WTC11 (cell line): ENCODE measurements at regions not wholly inside any gene's neighbourhood (a gene's known extent, or its start where the extent isn't known, plus 50 kb on each side); places are given as distances from the start of the nearest gene placed in this dataset.

Experiments used
- CBFB ChIP-seq: sonication (generic); formaldehyde crosslinking; IDR thresholded peaks from 2 replicates; pipeline ENCODE4 v1.8.1; 2022; ENCODE audit warnings: mild to moderate bottlenecking, low read depth, missing genetic modification reagents
- CTCF ChIP-seq: fragments of 200-600 bp; IDR thresholded peaks from 2 replicates; pipeline ENCODE4 v1.8.0; 2022; ENCODE audit warnings: antibody characterized with exemption
- EMX1 ChIP-seq: fragments of 250-450 bp; sonication (Bioruptor Pico); IDR thresholded peaks from 2 replicates; pipeline ENCODE4 v1.8.0; 2021; ENCODE audit warnings: mild to moderate bottlenecking
- ESRRA ChIP-seq: sonication (generic); formaldehyde crosslinking; IDR thresholded peaks from 2 replicates; pipeline ENCODE4 v1.8.1; 2022; ENCODE audit warnings: mild to moderate bottlenecking, missing genetic modification reagents, borderline replicate concordance
- GABPB1 ChIP-seq: sonication (generic); formaldehyde crosslinking; IDR thresholded peaks from 2 replicates; pipeline ENCODE4 v1.8.1; 2023; ENCODE audit warnings: mild to moderate bottlenecking, missing genetic modification reagents
- IRF2 ChIP-seq: sonication (generic); formaldehyde crosslinking; IDR thresholded peaks from 2 replicates; pipeline ENCODE4 v1.8.0; 2022; ENCODE audit warnings: low read depth, missing genetic modification reagents, borderline replicate concordance
- NFATC4 ChIP-seq: fragments of 250-450 bp; sonication (Bioruptor Pico); IDR thresholded peaks from 2 replicates; pipeline ENCODE4 v1.9.0; 2021; ENCODE audit warnings: mild to moderate bottlenecking
- NFYB ChIP-seq: sonication (generic); formaldehyde crosslinking; conservative IDR thresholded peaks from 2 replicates; pipeline ENCODE4 v1.8.0; 2022; ENCODE audit warnings: low read depth, missing genetic modification reagents
- SOX15 ChIP-seq: fragments of 250-450 bp; sonication (Bioruptor Pico); IDR thresholded peaks from 2 replicates; pipeline ENCODE4 v1.9.0; 2021; ENCODE audit warnings: mild to moderate bottlenecking
- TEAD1 ChIP-seq: sonication (generic); formaldehyde crosslinking; IDR thresholded peaks from 2 replicates; pipeline ENCODE4 v1.8.0; 2022; ENCODE audit warnings: mild to moderate bottlenecking, missing genetic modification reagents
- TEAD4 ChIP-seq: sonication (generic); formaldehyde crosslinking; IDR thresholded peaks from 2 replicates; pipeline ENCODE4 v1.8.0; 2022; ENCODE audit warnings: mild to moderate bottlenecking, missing genetic modification reagents
- USF1 ChIP-seq: sonication (generic); formaldehyde crosslinking; IDR thresholded peaks from 2 replicates; pipeline ENCODE4 v1.8.0; 2022; ENCODE audit warnings: mild to moderate bottlenecking, missing genetic modification reagents
- ZNF396 ChIP-seq: fragments of 250-450 bp; sonication (Bioruptor Pico); IDR thresholded peaks from 2 replicates; pipeline ENCODE4 v1.8.0; 2021; ENCODE audit warnings: mild to moderate bottlenecking, moderate library complexity, borderline replicate concordance
- ZSCAN18 ChIP-seq: fragments of 250-450 bp; sonication (Bioruptor Pico); IDR thresholded peaks from 2 replicates; pipeline ENCODE4 v2.1.2; 2022; ENCODE audit warnings: mild to moderate bottlenecking, moderate library complexity

GRCh38 chr12:83739607-83740006 lies 1052.9 kb downstream of the TMTC2 start:
- no peak for TF ChIP-seq CTCF
- TF ChIP-seq SOX15 (CRISPR knock-in tag), result no peak
- TF ChIP-seq GABPB1, result no peak
- no peak for TF ChIP-seq IRF2
- TF ChIP-seq ESRRA (CRISPR knock-in tag), result no peak
- TF ChIP-seq NFATC4 (CRISPR knock-in tag), result no peak
- TF ChIP-seq ZNF396, result no peak
- no peak for TF ChIP-seq CBFB (CRISPR knock-in tag)
- TF ChIP-seq EMX1 (CRISPR knock-in tag), result no peak
- TF ChIP-seq NFYB, result no peak
- no peak for TF ChIP-seq USF1 (CRISPR knock-in tag)
- TF ChIP-seq TEAD1, result no peak
- TF ChIP-seq ZSCAN18, result no peak
- no peak for TF ChIP-seq TEAD4 (CRISPR knock-in tag)
